GM21619 (cell line): ENCODE measurements at regions not wholly inside any gene's neighbourhood (a gene's known extent, or its start where the extent isn't known, plus 50 kb on each side); places are given as distances from the start of the nearest gene placed in this dataset.
"Not testable (repeated sequence)": the region's sequence is repeated elsewhere in the genome, so short reads cannot be mapped to it uniquely, and the experiment has no call there.

Experiments
- ATAC-seq: cut with Tn5 transposase; IDR thresholded peaks from one replicate; pipeline ENCODE4 v1.9.1; 2021; ENCODE audit not compliant: unreplicated experiment

GRCh38 chr6:15930207-15930606 lies 198.7 kb upstream of the MYLIP start:
- ATAC-seq, result no peak

- ATAC-seq, result no peak
These were observed 199.2 kb upstream of the MYLIP start for GRCh38 chr6:15929685-15930084.

- no peak for ATAC-seq
These were observed 201.2 kb upstream of the MYLIP start for GRCh38 chr6:15927531-15928225.

GRCh38 chr6:15926256-15926655 lies 202.6 kb upstream of the MYLIP start:
- ATAC-seq, result no peak

- ATAC-seq, result no peak
These were observed 204.0 kb upstream of the MYLIP start for GRCh38 chr6:15924893-15925292.

GRCh38 chr6:15922510-15923250 lies 206.2 kb upstream of the MYLIP start:
- ATAC-seq, result no peak

- no peak for ATAC-seq
These were observed 207.6 kb upstream of the MYLIP start for GRCh38 chr6:15921243-15921642.

GRCh38 chr6:15916581-15916980 lies 212.3 kb upstream of the MYLIP start:
- no peak for ATAC-seq

GRCh38 chr6:15915508-15916178 lies 213.2 kb upstream of the MYLIP start:
- ATAC-seq, result no peak

- ATAC-seq, result no peak
These were observed 214.3 kb upstream of the MYLIP start for GRCh38 chr6:15914553-15914952.

GRCh38 chr6:15913573-15913972 lies 215.3 kb upstream of the MYLIP start:
- ATAC-seq, result no peak

GRCh38 chr6:15912505-15913400 lies 216.1 kb upstream of the MYLIP start:
- no peak for ATAC-seq

GRCh38 chr6:15911753-15912504 lies 217.0 kb upstream of the MYLIP start:
- ATAC-seq, result no peak

- no peak for ATAC-seq
These were observed 219.4 kb upstream of the MYLIP start for GRCh38 chr6:15909290-15910070.

GRCh38 chr6:15908871-15909270 lies 220.0 kb upstream of the MYLIP start:
- ATAC-seq, result no peak

GRCh38 chr6:15907914-15908518 lies 220.9 kb upstream of the MYLIP start:
- ATAC-seq, result no peak

- ATAC-seq, result not testable (repeated sequence)
These were observed 221.5 kb upstream of the MYLIP start for GRCh38 chr6:15907220-15907913.

- no peak for ATAC-seq
These were observed 222.4 kb upstream of the MYLIP start for GRCh38 chr6:15906420-15907016.
